ENCODE measurements at regions not wholly inside any gene's neighbourhood (a gene's known extent, or its start where the extent isn't known, plus 50 kb on each side); places are given as distances from the start of the nearest gene placed in this dataset.

DNA sequence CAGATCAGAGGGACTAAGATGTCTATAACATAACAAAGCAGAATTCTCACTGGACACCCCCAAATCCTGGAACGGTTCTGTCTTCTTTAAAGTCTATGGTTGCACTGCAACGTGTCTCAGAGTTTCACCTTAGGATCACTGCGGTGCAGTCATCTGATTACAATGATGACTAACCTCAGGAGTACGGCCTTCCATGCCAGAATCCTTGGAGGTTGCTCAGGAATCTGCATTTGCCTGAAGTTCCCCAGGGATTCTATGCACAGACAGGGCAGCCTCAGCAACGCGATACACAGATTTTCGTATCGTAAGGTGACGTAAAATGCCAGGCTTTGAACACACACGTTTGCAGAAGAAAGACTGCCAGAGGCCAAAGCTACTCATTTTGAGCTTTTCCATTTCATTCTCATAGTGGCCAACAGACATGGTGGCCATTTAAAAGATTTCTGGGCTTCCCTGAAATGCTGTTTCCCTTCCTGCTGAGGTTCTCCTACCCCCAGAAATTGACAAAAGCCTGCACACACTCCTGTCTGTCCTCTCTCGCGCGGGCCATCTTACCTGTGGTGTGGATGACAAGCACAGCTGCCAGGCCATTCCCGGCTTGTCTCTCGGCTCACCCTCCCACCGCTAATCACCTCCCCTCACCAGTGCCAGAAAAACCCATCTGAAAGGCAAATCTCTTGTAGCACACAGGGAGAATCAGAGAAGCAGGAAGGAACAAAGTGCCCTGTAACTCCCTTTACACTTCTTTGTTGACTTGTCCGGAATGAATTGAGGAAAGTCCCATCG lies 148.8 kb downstream of the ACKR3 start:
- no peak for TF ChIP-seq CTCF (IDR thresholded peaks at IDR 0.05; ENCODE audit: insufficient read depth, low read length, poor library complexity, severe bottlenecking)
- Histone ChIP-seq H3K4me3 (ENCODE audit: low read depth, low read length) (no peak overlapping the region), H3K36me3 (ENCODE audit: control insufficient read depth, insufficient read depth, low read length) (no peaks in the 10 kb centered on the region), H3K27me3 (ENCODE audit: control insufficient read depth, insufficient read depth, low read length) (no peaks in the 10 kb centered on the region)
- DNase-seq (ENCODE audit: low read depth) = no peak

- Histone ChIP-seq H3K27me3 (ENCODE audit: control insufficient read depth, insufficient read depth, low read length) (no peaks in the 10 kb centered on the region), H3K36me3 (ENCODE audit: control insufficient read depth, insufficient read depth, low read length) (no peaks in the 10 kb centered on the region), H3K4me3 (ENCODE audit: low read depth, low read length) (no peak overlapping the region)
- no peak for TF ChIP-seq CTCF (IDR thresholded peaks at IDR 0.05; ENCODE audit: insufficient read depth, low read length, poor library complexity, severe bottlenecking)
- DNase-seq (ENCODE audit: low read depth) = no peak
Measured at GRCh38 chr2:236719192-236719635, 149.6 kb downstream of the ACKR3 start.

- TF ChIP-seq CTCF (IDR thresholded peaks at IDR 0.05; ENCODE audit: insufficient read depth, low read length, poor library complexity, severe bottlenecking) = no peak
- DNase-seq (ENCODE audit: low read depth) = no peak
Measured at GRCh38 chr2:236720974-236721540, 151.4 kb downstream of the ACKR3 start.

GRCh38 chr2:236724200-236724599 lies 154.6 kb downstream of the ACKR3 start:
- no peaks in the 10 kb centered on the region for H3K27me3 ChIP-seq (ENCODE audit: control insufficient read depth, insufficient read depth, low read length)
- TF ChIP-seq CTCF (IDR thresholded peaks at IDR 0.05; ENCODE audit: insufficient read depth, low read length, poor library complexity, severe bottlenecking) = no peak
- H3K36me3 ChIP-seq (ENCODE audit: control insufficient read depth, insufficient read depth, low read length) = no peaks in the 10 kb centered on the region
- no peak overlapping the region for H3K4me3 ChIP-seq (ENCODE audit: low read depth, low read length)
- DNase-seq (ENCODE audit: low read depth) = no peak

More at GRCh38 chr2:236720974-236721540, 151.4 kb downstream of the ACKR3 start:
- H3K27me3 ChIP-seq (ENCODE audit: control insufficient read depth, insufficient read depth, low read length) = no peaks in the 10 kb centered on the region
- H3K36me3 ChIP-seq (ENCODE audit: control insufficient read depth, insufficient read depth, low read length) = no peaks in the 10 kb centered on the region
- no peak overlapping the region for H3K4me3 ChIP-seq (ENCODE audit: low read depth, low read length)

DNA sequence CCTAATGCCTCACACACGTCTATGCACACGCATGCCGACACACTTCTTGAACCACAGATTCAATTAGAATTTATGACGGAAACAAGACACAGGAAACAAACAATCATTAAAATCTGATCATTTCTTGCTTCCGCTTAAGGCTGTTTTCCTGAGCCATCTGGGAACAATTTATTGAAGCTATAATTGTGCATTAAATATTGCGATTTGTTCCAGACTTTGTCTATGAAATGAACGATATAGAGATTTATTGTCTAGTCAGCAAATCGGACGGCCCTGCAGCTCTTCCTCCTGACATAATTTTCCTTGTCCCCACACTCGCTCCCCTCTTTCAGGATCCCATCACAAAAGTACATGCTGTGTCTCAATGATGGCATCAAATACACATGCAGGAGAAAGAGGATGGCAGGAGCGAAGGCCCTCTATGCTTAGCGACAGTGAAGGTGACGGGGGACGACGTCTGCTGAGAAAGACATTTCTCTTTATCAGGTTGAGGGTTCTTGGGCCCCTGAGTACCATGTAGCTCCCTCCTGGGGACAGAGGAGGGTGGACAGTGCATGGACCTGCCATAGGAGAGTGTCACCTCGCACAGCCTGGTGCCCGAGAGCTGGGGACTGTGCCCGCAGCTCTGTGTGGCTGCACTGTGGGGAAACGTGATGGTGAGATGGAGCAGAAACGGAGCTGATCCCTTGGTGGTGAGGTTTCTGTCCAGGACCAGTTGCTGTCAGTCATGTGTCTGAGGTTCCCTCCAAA lies 157.3 kb downstream of the ACKR3 start:
- Histone ChIP-seq H3K27me3 (ENCODE audit: control insufficient read depth, insufficient read depth, low read length) (no peaks in the 10 kb centered on the region), H3K36me3 (ENCODE audit: control insufficient read depth, insufficient read depth, low read length) (no peaks in the 10 kb centered on the region), H3K4me3 (ENCODE audit: low read depth, low read length) (no peak overlapping the region)
- TF ChIP-seq CTCF (IDR thresholded peaks at IDR 0.05; ENCODE audit: insufficient read depth, low read length, poor library complexity, severe bottlenecking) = no peak
- DNase-seq (ENCODE audit: low read depth) = no peak
